GM12878 (cell line): ENCODE measurements at regions not wholly inside any gene's neighbourhood (a gene's known extent, or its start where the extent isn't known, plus 50 kb on each side); places are given as distances from the start of the nearest gene placed in this dataset.

Experiments
- CHD4 ChIP-seq: fragments of 200-600 bp; sonication (generic); IDR thresholded peaks from 2 replicates; pipeline ENCODE4 v1.6.1; 2016; ENCODE audit warnings: mild to moderate bottlenecking
- HDAC2 ChIP-seq: fragments of 200-600 bp; sonication (generic); IDR thresholded peaks from 2 replicates; pipeline ENCODE4 v1.6.1; 2017
- POLR2A ChIP-seq: IDR thresholded peaks from 2 replicates; pipeline ENCODE4 v1.6.1; 2011; ENCODE audit warnings: low read depth, mild to moderate bottlenecking, low read length
- RELB ChIP-seq: fragments of 450-650 bp; IDR thresholded peaks from 2 replicates; pipeline ENCODE4 v1.6.1; 2017; ENCODE audit warnings: low read depth, mild to moderate bottlenecking, moderate library complexity
- REST ChIP-seq: IDR thresholded peaks from 2 replicates; pipeline ENCODE4 v1.6.1; 2012; ENCODE audit warnings: mild to moderate bottlenecking, low read depth, low read length
- RFX5 ChIP-seq: IDR thresholded peaks from 2 replicates; pipeline ENCODE4 v1.6.1; 2011; ENCODE audit warnings: low read depth, low read length, improper control_type of control experiment
- SMAD5 ChIP-seq: IDR thresholded peaks from 2 replicates; pipeline ENCODE4 v1.6.1; 2016; ENCODE audit warnings: antibody characterized with exemption, low read depth
- SREBF2 ChIP-seq: IDR thresholded peaks from 2 replicates; pipeline ENCODE4 v1.6.1; 2012; ENCODE audit warnings: mild to moderate bottlenecking, low read length
- TAF1 ChIP-seq: IDR thresholded peaks from 2 replicates; pipeline ENCODE4 v1.6.1; 2011; ENCODE audit warnings: mild to moderate bottlenecking, low read depth, low read length, borderline replicate concordance
- USF2 ChIP-seq: IDR thresholded peaks from 2 replicates; pipeline ENCODE4 v1.6.1; 2011; ENCODE audit warnings: low read depth, low read length, improper control_type of control experiment, borderline replicate concordance
- YY1 ChIP-seq: IDR thresholded peaks from 2 replicates; pipeline ENCODE4 v1.6.1; 2011; ENCODE audit warnings: low read depth, mild to moderate bottlenecking, low read length
- TF ChIP-seq, protein P1 (sequence below): IDR thresholded peaks from 2 replicates; pipeline ENCODE4 v1.6.1; 2012; ENCODE audit warnings: low read depth, low read length, improper control_type of control experiment
- TF ChIP-seq, protein P2 (sequence below), 3 experiments: IDR thresholded peaks in 2 of 3; conservative IDR thresholded peaks in 1 of 3; 2 replicates each; pipeline ENCODE4 v1.5.1; 2011; ENCODE audit warnings: low read depth in 3 of 3, low read length in 3 of 3, mild to moderate bottlenecking in 3 of 3, control low read depth in 2 of 3, moderate library complexity in 2 of 3, inconsistent platforms in 1 of 3, mixed read lengths in 1 of 3; ENCODE audit not compliant: control insufficient read depth in 2 of 3, insufficient read depth in 1 of 3; ENCODE audit errors: extremely low read depth in 1 of 3

- TF ChIP-seq CHD4 (no peak), POLR2A (no peak), TAF1 (no peak), SREBF2 (no peak), HDAC2 (no peak), USF2 (no peak), REST (no peak), RELB (no peak), YY1 (no peak), SMAD5 (no peak), RFX5 (no peak)
- TF ChIP-seq, protein P1, sequence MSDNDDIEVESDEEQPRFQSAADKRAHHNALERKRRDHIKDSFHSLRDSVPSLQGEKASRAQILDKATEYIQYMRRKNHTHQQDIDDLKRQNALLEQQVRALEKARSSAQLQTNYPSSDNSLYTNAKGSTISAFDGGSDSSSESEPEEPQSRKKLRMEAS = no peak
- TF ChIP-seq, protein P2, sequence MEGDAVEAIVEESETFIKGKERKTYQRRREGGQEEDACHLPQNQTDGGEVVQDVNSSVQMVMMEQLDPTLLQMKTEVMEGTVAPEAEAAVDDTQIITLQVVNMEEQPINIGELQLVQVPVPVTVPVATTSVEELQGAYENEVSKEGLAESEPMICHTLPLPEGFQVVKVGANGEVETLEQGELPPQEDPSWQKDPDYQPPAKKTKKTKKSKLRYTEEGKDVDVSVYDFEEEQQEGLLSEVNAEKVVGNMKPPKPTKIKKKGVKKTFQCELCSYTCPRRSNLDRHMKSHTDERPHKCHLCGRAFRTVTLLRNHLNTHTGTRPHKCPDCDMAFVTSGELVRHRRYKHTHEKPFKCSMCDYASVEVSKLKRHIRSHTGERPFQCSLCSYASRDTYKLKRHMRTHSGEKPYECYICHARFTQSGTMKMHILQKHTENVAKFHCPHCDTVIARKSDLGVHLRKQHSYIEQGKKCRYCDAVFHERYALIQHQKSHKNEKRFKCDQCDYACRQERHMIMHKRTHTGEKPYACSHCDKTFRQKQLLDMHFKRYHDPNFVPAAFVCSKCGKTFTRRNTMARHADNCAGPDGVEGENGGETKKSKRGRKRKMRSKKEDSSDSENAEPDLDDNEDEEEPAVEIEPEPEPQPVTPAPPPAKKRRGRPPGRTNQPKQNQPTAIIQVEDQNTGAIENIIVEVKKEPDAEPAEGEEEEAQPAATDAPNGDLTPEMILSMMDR (IDR thresholded peaks at IDR 0.05 in 2 of 3, conservative IDR thresholded peaks at IDR 0.05 in 1 of 3; ENCODE audit: control insufficient read depth in 2 of 3, extremely low read depth in 1 of 3, insufficient read depth in 1 of 3, low read depth in 3 of 3, low read length in 3 of 3) = no peak
Observed at GRCh38 chr20:53847139-53847836, 223.1 kb downstream of the BCAS1 start.
